ENCODE measurements at regions not wholly inside any gene's neighbourhood (a gene's known extent, or its start where the extent isn't known, plus 50 kb on each side); places are given as distances from the start of the nearest gene placed in this dataset.
A peak's percentile ranks its signal among the peaks of the same experiment; 100 is the strongest.

DNA sequence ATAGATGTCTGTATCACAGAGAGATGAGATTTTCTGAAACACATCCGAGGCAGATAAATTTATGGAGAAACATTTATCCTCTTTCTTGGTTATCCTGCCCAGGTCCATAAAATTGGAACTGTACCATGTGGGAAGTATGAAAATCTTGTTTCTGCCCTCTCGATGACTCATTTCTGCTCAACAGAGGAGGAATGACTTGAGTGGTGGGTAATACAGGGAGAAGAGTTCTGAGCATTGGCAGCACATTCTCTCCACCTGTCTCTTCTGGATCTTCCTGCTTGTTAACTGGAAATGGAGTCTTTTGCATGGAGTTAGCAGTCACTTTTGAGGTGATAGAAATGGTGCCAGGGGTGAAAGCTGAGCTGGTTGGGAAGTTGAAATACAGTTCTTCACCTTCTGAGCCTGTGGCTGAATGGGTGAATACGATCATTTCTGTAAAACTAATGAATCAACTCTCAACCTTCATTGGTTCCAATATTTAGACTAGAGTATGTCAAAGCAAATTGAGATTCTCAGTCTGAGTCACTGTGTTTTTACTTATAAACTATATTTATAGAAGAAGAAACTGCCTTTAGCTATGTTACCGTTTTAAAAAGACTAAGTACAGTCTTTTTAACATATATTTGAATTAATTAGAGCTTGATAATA is 945.5 kb downstream of the SORCS3 start:
- H3K9me3 Mint-ChIP-seq = no peaks in the 10 kb centered on the region
- H3K27ac Mint-ChIP-seq = no peak overlapping the region
- H3K4me3 Mint-ChIP-seq = no peak overlapping the region
- no peak overlapping the region for H3K4me3 ChIP-seq
- H3K4me1 Mint-ChIP-seq = peaks cover 16% of the 10 kb centered on the region; the same call in 2 of the 3 replicates
- H3K4me2 ChIP-seq = no peak overlapping the region
- ATAC-seq (no peak), DNase-seq (ENCODE audit: low spot score) (peak; percentile 5)
- H3F3A ChIP-seq (replicated peaks; ENCODE audit: low read depth) = no peaks in the 10 kb centered on the region
- H3K27me3 Mint-ChIP-seq (ENCODE audit: insufficient read depth, low read depth, poor library complexity) = no peaks in the 10 kb centered on the region
- no peaks in the 10 kb centered on the region for H3K27me3 ChIP-seq (ENCODE audit: insufficient read depth)
- H3K79me2 ChIP-seq (replicated peaks; ENCODE audit: insufficient read depth) = no peaks in the 10 kb centered on the region
- H3K36me3 Mint-ChIP-seq (ENCODE audit: low read depth) = no peaks in the 10 kb centered on the region
- H3K27ac ChIP-seq (ENCODE audit: low read depth) = no peak overlapping the region
- no peaks in the 10 kb centered on the region for H3K9me2 ChIP-seq (ENCODE audit: insufficient read depth)
- H4K20me1 ChIP-seq (replicated peaks; ENCODE audit: insufficient read depth) = no peaks in the 10 kb centered on the region
- H3K4me1 ChIP-seq (ENCODE audit: insufficient read depth) = peaks cover 12% of the 10 kb centered on the region; the same call in 1 of the 2 replicates
- TF ChIP-seq, protein P1, sequence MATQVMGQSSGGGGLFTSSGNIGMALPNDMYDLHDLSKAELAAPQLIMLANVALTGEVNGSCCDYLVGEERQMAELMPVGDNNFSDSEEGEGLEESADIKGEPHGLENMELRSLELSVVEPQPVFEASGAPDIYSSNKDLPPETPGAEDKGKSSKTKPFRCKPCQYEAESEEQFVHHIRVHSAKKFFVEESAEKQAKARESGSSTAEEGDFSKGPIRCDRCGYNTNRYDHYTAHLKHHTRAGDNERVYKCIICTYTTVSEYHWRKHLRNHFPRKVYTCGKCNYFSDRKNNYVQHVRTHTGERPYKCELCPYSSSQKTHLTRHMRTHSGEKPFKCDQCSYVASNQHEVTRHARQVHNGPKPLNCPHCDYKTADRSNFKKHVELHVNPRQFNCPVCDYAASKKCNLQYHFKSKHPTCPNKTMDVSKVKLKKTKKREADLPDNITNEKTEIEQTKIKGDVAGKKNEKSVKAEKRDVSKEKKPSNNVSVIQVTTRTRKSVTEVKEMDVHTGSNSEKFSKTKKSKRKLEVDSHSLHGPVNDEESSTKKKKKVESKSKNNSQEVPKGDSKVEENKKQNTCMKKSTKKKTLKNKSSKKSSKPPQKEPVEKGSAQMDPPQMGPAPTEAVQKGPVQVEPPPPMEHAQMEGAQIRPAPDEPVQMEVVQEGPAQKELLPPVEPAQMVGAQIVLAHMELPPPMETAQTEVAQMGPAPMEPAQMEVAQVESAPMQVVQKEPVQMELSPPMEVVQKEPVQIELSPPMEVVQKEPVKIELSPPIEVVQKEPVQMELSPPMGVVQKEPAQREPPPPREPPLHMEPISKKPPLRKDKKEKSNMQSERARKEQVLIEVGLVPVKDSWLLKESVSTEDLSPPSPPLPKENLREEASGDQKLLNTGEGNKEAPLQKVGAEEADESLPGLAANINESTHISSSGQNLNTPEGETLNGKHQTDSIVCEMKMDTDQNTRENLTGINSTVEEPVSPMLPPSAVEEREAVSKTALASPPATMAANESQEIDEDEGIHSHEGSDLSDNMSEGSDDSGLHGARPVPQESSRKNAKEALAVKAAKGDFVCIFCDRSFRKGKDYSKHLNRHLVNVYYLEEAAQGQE (IDR thresholded peaks at IDR 0.05; ENCODE audit: unreplicated experiment) = no peak
- TF ChIP-seq CTCF (conservative IDR thresholded peaks at IDR 0.05; ENCODE audit: low read depth in 2 of 2) = no peak
- TF ChIP-seq, protein P2, sequence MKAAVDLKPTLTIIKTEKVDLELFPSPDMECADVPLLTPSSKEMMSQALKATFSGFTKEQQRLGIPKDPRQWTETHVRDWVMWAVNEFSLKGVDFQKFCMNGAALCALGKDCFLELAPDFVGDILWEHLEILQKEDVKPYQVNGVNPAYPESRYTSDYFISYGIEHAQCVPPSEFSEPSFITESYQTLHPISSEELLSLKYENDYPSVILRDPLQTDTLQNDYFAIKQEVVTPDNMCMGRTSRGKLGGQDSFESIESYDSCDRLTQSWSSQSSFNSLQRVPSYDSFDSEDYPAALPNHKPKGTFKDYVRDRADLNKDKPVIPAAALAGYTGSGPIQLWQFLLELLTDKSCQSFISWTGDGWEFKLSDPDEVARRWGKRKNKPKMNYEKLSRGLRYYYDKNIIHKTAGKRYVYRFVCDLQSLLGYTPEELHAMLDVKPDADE (IDR thresholded peaks at IDR 0.05) = no peak
- no peak for TF ChIP-seq EZH2 (IDR thresholded peaks at IDR 0.05; ENCODE audit: low read depth, unreplicated experiment)
- no peak for TF ChIP-seq NANOG (IDR thresholded peaks at IDR 0.05; ENCODE audit: borderline replicate concordance)
- TF ChIP-seq EZH2phosphoT487 (IDR thresholded peaks at IDR 0.05; ENCODE audit: unreplicated experiment) = no peak
- TF ChIP-seq ZNF331 (CRISPR knock-in tag; IDR thresholded peaks at IDR 0.05; ENCODE audit: low read depth) = no peak
- TF ChIP-seq STAT1 (IDR thresholded peaks at IDR 0.05; ENCODE audit: unreplicated experiment) = no peak
- TF ChIP-seq ZNF462 (CRISPR knock-in tag; IDR thresholded peaks at IDR 0.05) = no peak
- no peak for TF ChIP-seq POLR2AphosphoS5 (IDR thresholded peaks at IDR 0.05; ENCODE audit: low read depth)
- no peak for TF ChIP-seq JUNB (IDR thresholded peaks at IDR 0.05; ENCODE audit: unreplicated experiment)
- TF ChIP-seq CREB1 (CRISPR knock-in tag; IDR thresholded peaks at IDR 0.05; ENCODE audit: low read depth) = no peak
- TF ChIP-seq ZNF114 (CRISPR knock-in tag; IDR thresholded peaks at IDR 0.05) = no peak
- no peaks in the 10 kb centered on the region for H3K36me3 ChIP-seq (ENCODE audit: insufficient read depth)
- H2AFZ ChIP-seq = no peak overlapping the region

Data from GM23338 (cell line).